Keratinocyte (primary cell): ENCODE measurements at regions not wholly inside any gene's neighbourhood (a gene's known extent, or its start where the extent isn't known, plus 50 kb on each side); places are given as distances from the start of the nearest gene placed in this dataset.

Experiments used
- EZH2 ChIP-seq: IDR thresholded peaks from one replicate; pipeline ENCODE4 v1.6.1; 2012; ENCODE audit warnings: inconsistent platforms, mild to moderate bottlenecking, low read length, moderate library complexity
- TF ChIP-seq, protein P1 (sequence below), 3 experiments: IDR thresholded peaks in 1 of 3; conservative IDR thresholded peaks in 1 of 3; optimal IDR thresholded peaks in 1 of 3; 2 replicates in 2 of 3; 3 replicates in 1 of 3; pipeline versions ENCODE3 to v1.5.1; 2011; ENCODE audit warnings: low read length in 3 of 3, mild to moderate bottlenecking in 3 of 3, moderate library complexity in 2 of 3, control low read depth in 1 of 3, inconsistent platforms in 1 of 3; ENCODE audit not compliant: insufficient read depth in 2 of 3; ENCODE audit errors: extremely low read depth in 1 of 3

DNA sequence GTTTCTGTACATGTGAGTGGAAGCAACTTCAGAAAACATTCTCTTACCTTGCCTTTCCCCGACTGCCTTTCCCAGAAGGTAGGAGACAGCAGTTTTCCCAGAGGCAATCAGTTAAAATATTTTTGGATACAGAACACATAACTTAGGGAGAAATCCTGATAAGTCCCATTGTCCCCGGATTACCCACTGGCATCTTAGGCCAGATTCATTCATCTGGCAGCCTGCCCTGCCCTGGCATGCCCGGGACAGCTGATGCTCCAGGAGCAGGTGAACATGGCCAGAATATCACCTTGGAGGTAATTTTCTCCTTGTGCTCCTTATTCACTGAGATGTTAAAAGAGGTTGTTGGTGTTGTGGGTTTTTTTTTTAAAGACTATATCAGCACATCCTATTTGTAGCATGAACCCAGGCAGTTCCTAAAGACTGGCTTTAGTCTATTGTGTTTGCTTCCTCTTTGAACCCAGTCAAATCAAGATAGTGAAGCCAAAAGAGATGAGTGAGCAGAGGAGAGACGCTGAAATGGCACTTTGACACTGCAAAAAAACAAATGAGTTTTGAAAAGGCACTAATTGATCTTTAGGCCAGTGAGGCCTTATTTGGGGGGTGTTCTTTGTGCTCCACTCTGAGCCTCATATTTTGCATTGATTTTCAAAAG, 139.6 kb downstream of the PLPP3 start:
- TF ChIP-seq, protein P1, sequence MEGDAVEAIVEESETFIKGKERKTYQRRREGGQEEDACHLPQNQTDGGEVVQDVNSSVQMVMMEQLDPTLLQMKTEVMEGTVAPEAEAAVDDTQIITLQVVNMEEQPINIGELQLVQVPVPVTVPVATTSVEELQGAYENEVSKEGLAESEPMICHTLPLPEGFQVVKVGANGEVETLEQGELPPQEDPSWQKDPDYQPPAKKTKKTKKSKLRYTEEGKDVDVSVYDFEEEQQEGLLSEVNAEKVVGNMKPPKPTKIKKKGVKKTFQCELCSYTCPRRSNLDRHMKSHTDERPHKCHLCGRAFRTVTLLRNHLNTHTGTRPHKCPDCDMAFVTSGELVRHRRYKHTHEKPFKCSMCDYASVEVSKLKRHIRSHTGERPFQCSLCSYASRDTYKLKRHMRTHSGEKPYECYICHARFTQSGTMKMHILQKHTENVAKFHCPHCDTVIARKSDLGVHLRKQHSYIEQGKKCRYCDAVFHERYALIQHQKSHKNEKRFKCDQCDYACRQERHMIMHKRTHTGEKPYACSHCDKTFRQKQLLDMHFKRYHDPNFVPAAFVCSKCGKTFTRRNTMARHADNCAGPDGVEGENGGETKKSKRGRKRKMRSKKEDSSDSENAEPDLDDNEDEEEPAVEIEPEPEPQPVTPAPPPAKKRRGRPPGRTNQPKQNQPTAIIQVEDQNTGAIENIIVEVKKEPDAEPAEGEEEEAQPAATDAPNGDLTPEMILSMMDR (optimal IDR thresholded peaks at IDR 0.05 in 1 of 3, IDR thresholded peaks at IDR 0.05 in 1 of 3, conservative IDR thresholded peaks at IDR 0.05 in 1 of 3; ENCODE audit: extremely low read depth in 1 of 3, insufficient read depth in 2 of 3, low read length in 3 of 3) = no peak
- no peak for TF ChIP-seq EZH2
